SK-N-SH treated with all-trans-retinoic acid at 6 μM for 48 hours (cell line): ENCODE measurements at regions not wholly inside any gene's neighbourhood (a gene's known extent, or its start where the extent isn't known, plus 50 kb on each side); places are given as distances from the start of the nearest gene placed in this dataset.

ENCODE experiments used
- ATAC-seq: fragments of 200-7000 bp; cut with Tn5 transposase; 3 replicates; pipeline ENCODE4 v1.9.1; 2020; ENCODE audit warnings: mild to moderate bottlenecking, moderate library complexity
- ARNTL ChIP-seq: fragments of 450-650 bp; formaldehyde crosslinking; IDR thresholded peaks from 2 replicates; pipeline ENCODE4 v1.5.0; 2020; ENCODE audit warnings: low read depth, mild to moderate bottlenecking, moderate library complexity, borderline replicate concordance
- BACH2 ChIP-seq: fragments of 250-450 bp; sonication (Bioruptor Pico); IDR thresholded peaks from 2 replicates; pipeline ENCODE4 v1.9.0; 2021; ENCODE audit warnings: mild to moderate bottlenecking, borderline replicate concordance
- CREB5 ChIP-seq: fragments of 250-450 bp; sonication (Bioruptor Pico); IDR thresholded peaks from 2 replicates; pipeline ENCODE4 v1.5.1; 2020; ENCODE audit warnings: low read depth, mild to moderate bottlenecking, moderate library complexity
- CSDC2 ChIP-seq: fragments of 250-450 bp; sonication (Bioruptor Pico); IDR thresholded peaks from 2 replicates; pipeline ENCODE4 v1.5.0; 2020; ENCODE audit warnings: mild to moderate bottlenecking, moderate library complexity
- CSRNP3 ChIP-seq: fragments of 250-450 bp; sonication (Bioruptor Pico); IDR thresholded peaks from 2 replicates; pipeline ENCODE4 v1.5.1; 2021; ENCODE audit warnings: mild to moderate bottlenecking, moderate library complexity
- ESRRG ChIP-seq: fragments of 250-450 bp; sonication (Bioruptor Pico); IDR thresholded peaks from 2 replicates; pipeline ENCODE4 v1.6.1; 2021; ENCODE audit warnings: mild to moderate bottlenecking
- GLIS3 ChIP-seq: fragments of 250-450 bp; sonication (Bioruptor Pico); IDR thresholded peaks from 2 replicates; pipeline ENCODE4 v1.5.0; 2020; ENCODE audit warnings: mild to moderate bottlenecking, moderate library complexity
- ISL1 ChIP-seq: fragments of 250-450 bp; sonication (Bioruptor Pico); IDR thresholded peaks from 2 replicates; pipeline ENCODE4 v2.1.2; 2022; ENCODE audit warnings: mild to moderate bottlenecking, moderate library complexity
- OSR1 ChIP-seq: fragments of 250-450 bp; sonication (Bioruptor Pico); IDR thresholded peaks from 2 replicates; pipeline ENCODE4 v1.8.0; 2022; ENCODE audit warnings: moderate library complexity, mild to moderate bottlenecking, inconsistent platforms
- PATZ1 ChIP-seq: fragments of 250-450 bp; sonication (Bioruptor Pico); IDR thresholded peaks from 2 replicates; pipeline ENCODE4 v1.8.0; 2020; ENCODE audit warnings: mild to moderate bottlenecking, moderate library complexity, borderline replicate concordance
- POU6F1 ChIP-seq: fragments of 250-450 bp; sonication (Bioruptor Pico); IDR thresholded peaks from 2 replicates; pipeline ENCODE4 v1.8.0; 2021; ENCODE audit warnings: low read depth, mild to moderate bottlenecking, moderate library complexity, borderline replicate concordance
- PPARA ChIP-seq: fragments of 250-450 bp; sonication (Bioruptor Pico); IDR thresholded peaks from 2 replicates; pipeline ENCODE4 v1.5.0; 2020; ENCODE audit warnings: mild to moderate bottlenecking, borderline replicate concordance
- RARB ChIP-seq: fragments of 250-450 bp; sonication (Bioruptor Pico); IDR thresholded peaks from 2 replicates; pipeline ENCODE4 v1.8.0; 2021; ENCODE audit warnings: mild to moderate bottlenecking, moderate library complexity
- TCF4 ChIP-seq: fragments of 250-450 bp; sonication (Bioruptor Pico); IDR thresholded peaks from 2 replicates; pipeline ENCODE4 v1.8.0; 2021; ENCODE audit warnings: mild to moderate bottlenecking, moderate library complexity, borderline replicate concordance
- TOX ChIP-seq: fragments of 250-450 bp; sonication (Bioruptor Pico); IDR thresholded peaks from 2 replicates; pipeline ENCODE4 v1.8.0; 2021; ENCODE audit warnings: mild to moderate bottlenecking, moderate library complexity, borderline replicate concordance
- TSHZ2 ChIP-seq: fragments of 250-450 bp; sonication (Bioruptor Pico); IDR thresholded peaks from 2 replicates; pipeline ENCODE4 v1.5.0; 2020; ENCODE audit warnings: mild to moderate bottlenecking, moderate library complexity
- ZC3H10 ChIP-seq: fragments of 250-450 bp; sonication (Bioruptor Pico); IDR thresholded peaks from 2 replicates; pipeline ENCODE4 v1.5.1; 2021; ENCODE audit warnings: mild to moderate bottlenecking, moderate library complexity
- ZFP3 ChIP-seq: fragments of 250-450 bp; sonication (Bioruptor Pico); IDR thresholded peaks from 2 replicates; pipeline ENCODE4 v1.5.0; 2020; ENCODE audit warnings: mild to moderate bottlenecking, moderate library complexity
- ZFP30 ChIP-seq: fragments of 450-650 bp; formaldehyde crosslinking; IDR thresholded peaks from 2 replicates; pipeline ENCODE4 v1.5.0; 2022; ENCODE audit warnings: mild to moderate bottlenecking, moderate library complexity
- ZNF565 ChIP-seq: fragments of 450-650 bp; formaldehyde crosslinking; conservative IDR thresholded peaks from 2 replicates; pipeline ENCODE4 v1.5.0; 2020; ENCODE audit warnings: low read depth, mild to moderate bottlenecking, moderate library complexity
- ZNF70 ChIP-seq: fragments of 450-650 bp; formaldehyde crosslinking; IDR thresholded peaks from 2 replicates; pipeline ENCODE4 v1.5.0; 2020; ENCODE audit warnings: mild to moderate bottlenecking, moderate library complexity
- ZNF8 ChIP-seq: fragments of 450-650 bp; formaldehyde crosslinking; IDR thresholded peaks from 2 replicates; pipeline ENCODE4 v1.5.0; 2020; ENCODE audit warnings: mild to moderate bottlenecking, moderate library complexity

GRCh38 chr13:104204177-104204576 is 1138.0 kb upstream of the SLC10A2 start:
- TF ChIP-seq ARNTL = no peak
- TF ChIP-seq CSDC2 (CRISPR knock-in tag) = no peak
- TF ChIP-seq OSR1 (CRISPR knock-in tag) = no peak
- TF ChIP-seq BACH2 (CRISPR knock-in tag) = no peak
- no peak for TF ChIP-seq ZC3H10 (CRISPR knock-in tag)
- no peak for ATAC-seq

- ATAC-seq = no peak
- no peak for TF ChIP-seq ESRRG (CRISPR knock-in tag)
- no peak for TF ChIP-seq GLIS3 (CRISPR knock-in tag)
- TF ChIP-seq CSRNP3 (CRISPR knock-in tag) = no peak
- no peak for TF ChIP-seq TOX
- no peak for TF ChIP-seq ZNF565
- TF ChIP-seq CREB5 (CRISPR knock-in tag) = no peak
- TF ChIP-seq ARNTL = no peak
- no peak for TF ChIP-seq RARB (CRISPR knock-in tag)
- no peak for TF ChIP-seq PPARA
- no peak for TF ChIP-seq POU6F1 (CRISPR knock-in tag)
- TF ChIP-seq TCF4 (CRISPR knock-in tag) = no peak
- TF ChIP-seq ISL1 = no peak
- TF ChIP-seq ZFP30 (CRISPR knock-in tag) = no peak
- no peak for TF ChIP-seq PATZ1 (CRISPR knock-in tag)
- TF ChIP-seq TSHZ2 = no peak
- no peak for TF ChIP-seq ZFP3 (CRISPR knock-in tag)
- TF ChIP-seq ZNF8 = no peak
- TF ChIP-seq ZC3H10 (CRISPR knock-in tag) = no peak
These were observed 1132.6 kb upstream of the SLC10A2 start for GRCh38 chr13:104198801-104199200.

GRCh38 chr13:104196611-104197010 is 1130.4 kb upstream of the SLC10A2 start:
- no peak for ATAC-seq
- TF ChIP-seq ZNF70 (CRISPR knock-in tag) (no peak), CREB5 (CRISPR knock-in tag) (no peak), BACH2 (CRISPR knock-in tag) (no peak), ZFP3 (CRISPR knock-in tag) (no peak), CSRNP3 (CRISPR knock-in tag) (no peak), OSR1 (CRISPR knock-in tag) (no peak), TOX (no peak)
- TF ChIP-seq, all 23 proteins: peak for 0
